HL-60 (cell line): ENCODE measurements at regions not wholly inside any gene's neighbourhood (a gene's known extent, or its start where the extent isn't known, plus 50 kb on each side); places are given as distances from the start of the nearest gene placed in this dataset.

ENCODE experiments used
- DNase-seq, 2 experiments: peaks; one replicate each; pipeline ENCODE4 v3.0.0-alpha.2; 2010 to 2020; ENCODE audit warnings: low read depth in 1 of 2, low spot score in 1 of 2
- H3K27ac ChIP-seq: fragments of 250-450 bp; sonication (Bioruptor Pico); replicated peaks from 2 replicates; pipeline ENCODE4 v1.5.1; 2020; ENCODE audit warnings: mild to moderate bottlenecking, moderate library complexity
- H3K27me3 ChIP-seq: fragments of 250-450 bp; sonication (Bioruptor Pico); 2 replicates; pipeline ENCODE4 v1.5.1; 2021; ENCODE audit warnings: mild to moderate bottlenecking, moderate library complexity; ENCODE audit not compliant: insufficient read depth, poor library complexity, severe bottlenecking
- H3K4me3 ChIP-seq: replicated peaks from 2 replicates; pipeline ENCODE4 v1.5.1; 2011; ENCODE audit warnings: mild to moderate bottlenecking, control low read depth, low read length; ENCODE audit not compliant: insufficient read depth
- CTCF ChIP-seq: IDR thresholded peaks from one replicate; pipeline ENCODE4 v1.5.1; 2011; ENCODE audit warnings: low read length, control low read depth, inconsistent platforms; ENCODE audit not compliant: insufficient read depth
- GABPA ChIP-seq: IDR thresholded peaks from 2 replicates; pipeline ENCODE4 v1.6.1; 2012; ENCODE audit warnings: low read depth
- POLR2AphosphoS5 ChIP-seq: IDR thresholded peaks from 2 replicates; pipeline ENCODE4 v1.6.1; 2012; ENCODE audit warnings: low read depth
- REST ChIP-seq: IDR thresholded peaks from 2 replicates; pipeline ENCODE4 v1.6.1; 2012; ENCODE audit warnings: low read depth; ENCODE audit not compliant: insufficient replicate concordance
- SPI1 ChIP-seq: IDR thresholded peaks from 2 replicates; pipeline ENCODE4 v1.6.1; 2012; ENCODE audit warnings: low read depth, mild to moderate bottlenecking, borderline replicate concordance

- Histone ChIP-seq H3K27me3 (no peaks in the 10 kb centered on the region), H3K4me3 (no peak overlapping the region), H3K27ac (no peak overlapping the region)
- TF ChIP-seq POLR2AphosphoS5 (no peak), SPI1 (no peak), REST (no peak), GABPA (no peak), CTCF (no peak)
- no peak for DNase-seq
Observed at GRCh38 chr2:161569401-161569800, 54.8 kb upstream of the SLC4A10 start.

- Histone ChIP-seq H3K27ac (no peak overlapping the region), H3K4me3 (no peak overlapping the region), H3K27me3 (no peaks in the 10 kb centered on the region)
- TF ChIP-seq POLR2AphosphoS5 (no peak), SPI1 (no peak), CTCF (no peak)
- no peak for DNase-seq
Observed at GRCh38 chr2:161570424-161571050, 53.7 kb upstream of the SLC4A10 start.

GRCh38 chr2:161571051-161571429 lies 53.2 kb upstream of the SLC4A10 start:
- TF ChIP-seq GABPA = no peak
- no peak for TF ChIP-seq SPI1
- TF ChIP-seq CTCF = no peak
- no peak for TF ChIP-seq REST
- TF ChIP-seq POLR2AphosphoS5 = no peak
- Histone ChIP-seq H3K27ac (no peak overlapping the region), H3K27me3 (no peaks in the 10 kb centered on the region), H3K4me3 (no peak overlapping the region)
- no peak for DNase-seq
